MCF 10A (cell line): ENCODE measurements at regions not wholly inside any gene's neighbourhood (a gene's known extent, or its start where the extent isn't known, plus 50 kb on each side); places are given as distances from the start of the nearest gene placed in this dataset.

Source experiments
- BruUV-seq: library from RNA; stranded (reverse); fragments of 400-500 nt; replicated peaks from 2 replicates; lab custom pipeline; 2021; lab: Mats Ljungman, UMichigan
- CTCF ChIA-PET: fragments of 300-600 bp; sonication (Branson Sonifier 250); formaldehyde crosslinking; extraction: SDS; loops from one replicate; lab custom pipeline; 2021; ENCODE audit warnings: antibody characterized with exemption, inconsistent platforms; lab: Yijun Ruan, JAX
- POLR2A ChIA-PET: fragments of 300-600, 350-650 bp; sonication (Branson Sonifier 250); formaldehyde crosslinking; extraction: SDS; loops from one replicate; lab custom pipeline; 2020; ENCODE audit warnings: antibody characterized with exemption, inconsistent platforms; lab: Yijun Ruan, JAX
- DNase-seq: peaks from one replicate; pipeline ENCODE4 v3.0.0-alpha.2; 2018; ENCODE audit not compliant: unreplicated experiment
- H3K27ac Mint-ChIP-seq: one replicate; pipeline ENCODE4 v1.8.0; 2022; ENCODE audit warnings: mild to moderate bottlenecking, low read depth, mixed read lengths; ENCODE audit not compliant: unreplicated experiment
- H3K27me3 Mint-ChIP-seq: one replicate; pipeline ENCODE4 v1.8.0; 2022; ENCODE audit warnings: mixed read lengths; ENCODE audit not compliant: insufficient read depth, unreplicated experiment
- H3K36me3 Mint-ChIP-seq: one replicate; pipeline ENCODE4 v1.8.0; 2022; ENCODE audit warnings: mild to moderate bottlenecking, moderate library complexity, mixed read lengths; ENCODE audit not compliant: insufficient read depth, unreplicated experiment
- H3K4me1 Mint-ChIP-seq: one replicate; pipeline ENCODE4 v1.8.0; 2022; ENCODE audit warnings: mixed read lengths; ENCODE audit not compliant: insufficient read depth, unreplicated experiment
- H3K4me3 Mint-ChIP-seq: one replicate; pipeline ENCODE4 v1.8.0; 2022; ENCODE audit warnings: mild to moderate bottlenecking, moderate library complexity, mixed read lengths; ENCODE audit not compliant: unreplicated experiment
- H3K9me3 Mint-ChIP-seq: one replicate; pipeline ENCODE4 v1.8.0; 2022; ENCODE audit warnings: mixed read lengths; ENCODE audit not compliant: unreplicated experiment
- CTCF ChIP-seq: fragments of 200-600 bp; IDR thresholded peaks from one replicate; pipeline ENCODE4 v1.8.0; 2022; ENCODE audit warnings: antibody characterized with exemption, mild to moderate bottlenecking; ENCODE audit not compliant: unreplicated experiment
- intact Hi-C: fragments of 100-400 bp; cut with micrococcal nuclease; formaldehyde crosslinking; loops from 2 replicates; pipeline ENCODE4 v1.14.1; 2022

GRCh38 chr2:181363164-181363563, 94.0 kb upstream of the ITGA4 start:
- intact Hi-C loops = no loop called here
- Mint-ChIP-seq H3K27me3 (no peaks in the 10 kb centered on the region), H3K9me3 (no peaks in the 10 kb centered on the region), H3K4me3 (no peak overlapping the region), H3K36me3 (peaks cover 2% of the 10 kb centered on the region), H3K27ac (no peak overlapping the region), H3K4me1 (no peaks in the 10 kb centered on the region)
- ChIA-PET POLR2A (no interaction called here), CTCF (interaction anchor here (0.8 to 1.1 kb wide), 2 partner anchors 9 to 17 kb away, joined by 3 read pairs; no protein-coding TSS in a partner anchor)
- no peak for DNase-seq
- TF ChIP-seq CTCF = no peak
- no TSS peak for BruUV-seq

- H3K4me1 Mint-ChIP-seq = no peaks in the 10 kb centered on the region
- ChIA-PET CTCF (interaction anchor here (0.6 kb wide), 1 partner anchor 67 kb away, joined by 3 read pairs; no protein-coding TSS in a partner anchor), POLR2A (interaction anchor here (0.6 kb wide), 2 partner anchors 30 to 54 kb away, joined by 3 read pairs; no protein-coding TSS in a partner anchor)
- no peaks in the 10 kb centered on the region for H3K36me3 Mint-ChIP-seq
- no peak for DNase-seq
- no peaks in the 10 kb centered on the region for H3K27me3 Mint-ChIP-seq
- H3K9me3 Mint-ChIP-seq = no peaks in the 10 kb centered on the region
- intact Hi-C loops = no loop called here
- no peak overlapping the region for H3K4me3 Mint-ChIP-seq
- no peak overlapping the region for H3K27ac Mint-ChIP-seq
- no peak for TF ChIP-seq CTCF
- no TSS peak for BruUV-seq
Measured at GRCh38 chr2:181364492-181365170, 92.6 kb upstream of the ITGA4 start.

- TF ChIP-seq CTCF = no peak
- no TSS peak for BruUV-seq
- CTCF ChIA-PET = no interaction called here
- POLR2A ChIA-PET = no interaction called here
- no peaks in the 10 kb centered on the region for H3K27me3 Mint-ChIP-seq
- no peaks in the 10 kb centered on the region for H3K4me1 Mint-ChIP-seq
- H3K9me3 Mint-ChIP-seq = no peaks in the 10 kb centered on the region
- H3K36me3 Mint-ChIP-seq = no peaks in the 10 kb centered on the region
- no peak for DNase-seq
- no peak overlapping the region for H3K27ac Mint-ChIP-seq
- no peak overlapping the region for H3K4me3 Mint-ChIP-seq
- intact Hi-C loops = no loop called here
Measured at GRCh38 chr2:181366675-181367175, 90.5 kb upstream of the ITGA4 start.

GRCh38 chr2:181367411-181367810, 89.8 kb upstream of the ITGA4 start:
- DNase-seq = no peak
- POLR2A ChIA-PET = no interaction called here
- Mint-ChIP-seq H3K4me3 (no peak overlapping the region), H3K9me3 (no peaks in the 10 kb centered on the region), H3K4me1 (no peaks in the 10 kb centered on the region), H3K27ac (no peak overlapping the region), H3K36me3 (no peaks in the 10 kb centered on the region), H3K27me3 (no peaks in the 10 kb centered on the region)
- intact Hi-C loops = no loop called here
- CTCF ChIA-PET = interaction anchor here (0.6 kb wide), 2 partner anchors 117 to 305 kb away, joined by 3 to 4 read pairs; no protein-coding TSS in a partner anchor
- no TSS peak for BruUV-seq
- no peak for TF ChIP-seq CTCF
